Neuron (in vitro differentiated cells): ENCODE measurements at regions not wholly inside any gene's neighbourhood (a gene's known extent, or its start where the extent isn't known, plus 50 kb on each side); places are given as distances from the start of the nearest gene placed in this dataset.

Experiments
- H2AFZ ChIP-seq: one replicate; pipeline ENCODE4 v1.6.1; 2013; ENCODE audit warnings: low read depth, mild to moderate bottlenecking, inconsistent platforms, low read length, moderate library complexity
- H3K27me3 ChIP-seq: one replicate; pipeline ENCODE4 v1.6.1; 2013; ENCODE audit warnings: low read length; ENCODE audit not compliant: insufficient read depth
- H3K36me3 ChIP-seq: one replicate; pipeline ENCODE4 v1.6.1; 2013; ENCODE audit warnings: low read length; ENCODE audit not compliant: insufficient read depth
- H3K4me1 ChIP-seq: one replicate; pipeline ENCODE4 v1.6.1; 2013; ENCODE audit warnings: low read length; ENCODE audit not compliant: insufficient read depth
- H3K4me3 ChIP-seq: 2 replicates; pipeline ENCODE4 v1.5.1; 2013; ENCODE audit warnings: mild to moderate bottlenecking, low read length, moderate library complexity
- H3K9me3 ChIP-seq: one replicate; pipeline ENCODE4 v1.6.1; 2013; ENCODE audit warnings: low read length

GRCh38 chr4:10925996-10926395, 241.4 kb upstream of the CLNK start:
- H3K27me3 ChIP-seq = no peaks in the 10 kb centered on the region
- no peaks in the 10 kb centered on the region for H3K9me3 ChIP-seq
- no peak overlapping the region for H3K4me3 ChIP-seq
- no peaks in the 10 kb centered on the region for H3K36me3 ChIP-seq
- H2AFZ ChIP-seq = no peak overlapping the region
- peaks cover 31% of the 10 kb centered on the region for H3K4me1 ChIP-seq

- Histone ChIP-seq H2AFZ (no peak overlapping the region), H3K4me1 (peaks cover 22% of the 10 kb centered on the region), H3K4me3 (no peak overlapping the region), H3K36me3 (no peaks in the 10 kb centered on the region), H3K27me3 (no peaks in the 10 kb centered on the region), H3K9me3 (no peaks in the 10 kb centered on the region)
These were observed 239.7 kb upstream of the CLNK start for GRCh38 chr4:10924274-10924673.

GRCh38 chr4:10917566-10917965, 233.0 kb upstream of the CLNK start:
- Histone ChIP-seq H2AFZ (no peak overlapping the region), H3K9me3 (no peaks in the 10 kb centered on the region), H3K4me1 (no peaks in the 10 kb centered on the region), H3K27me3 (no peaks in the 10 kb centered on the region), H3K4me3 (no peak overlapping the region), H3K36me3 (no peaks in the 10 kb centered on the region)

GRCh38 chr4:10898072-10898471, 213.5 kb upstream of the CLNK start:
- H3K27me3 ChIP-seq = no peaks in the 10 kb centered on the region

GRCh38 chr4:10897076-10897475, 212.5 kb upstream of the CLNK start:
- Histone ChIP-seq H3K4me3 (no peak overlapping the region), H3K4me1 (no peaks in the 10 kb centered on the region), H3K27me3 (no peaks in the 10 kb centered on the region), H3K9me3 (no peaks in the 10 kb centered on the region), H2AFZ (no peak overlapping the region), H3K36me3 (no peaks in the 10 kb centered on the region)

More at GRCh38 chr4:10898072-10898471, 213.5 kb upstream of the CLNK start:
- H3K4me1 ChIP-seq = no peaks in the 10 kb centered on the region
- H3K9me3 ChIP-seq = no peaks in the 10 kb centered on the region
- no peak overlapping the region for H2AFZ ChIP-seq
- H3K36me3 ChIP-seq = no peaks in the 10 kb centered on the region
- H3K4me3 ChIP-seq = no peak overlapping the region

- Histone ChIP-seq H3K4me3 (no peak overlapping the region), H2AFZ (no peak overlapping the region), H3K27me3 (no peaks in the 10 kb centered on the region), H3K4me1 (no peaks in the 10 kb centered on the region), H3K9me3 (no peaks in the 10 kb centered on the region), H3K36me3 (no peaks in the 10 kb centered on the region)
These were observed 208.8 kb upstream of the CLNK start for GRCh38 chr4:10893395-10893794.

- no peak overlapping the region for H3K4me3 ChIP-seq
- H2AFZ ChIP-seq = no peak overlapping the region
- no peaks in the 10 kb centered on the region for H3K36me3 ChIP-seq
- H3K4me1 ChIP-seq = no peaks in the 10 kb centered on the region
- H3K9me3 ChIP-seq = no peaks in the 10 kb centered on the region
- H3K27me3 ChIP-seq = no peaks in the 10 kb centered on the region
These were observed 207.3 kb upstream of the CLNK start for GRCh38 chr4:10891866-10892265.

- no peaks in the 10 kb centered on the region for H3K27me3 ChIP-seq
- no peaks in the 10 kb centered on the region for H3K4me1 ChIP-seq
- H3K9me3 ChIP-seq = no peaks in the 10 kb centered on the region
- H3K4me3 ChIP-seq = no peak overlapping the region
- H2AFZ ChIP-seq = no peak overlapping the region
- no peaks in the 10 kb centered on the region for H3K36me3 ChIP-seq
These were observed 205.3 kb upstream of the CLNK start for GRCh38 chr4:10889819-10890218.

GRCh38 chr4:10879411-10880110, 195.0 kb upstream of the CLNK start:
- Histone ChIP-seq H3K9me3 (no peaks in the 10 kb centered on the region), H3K4me3 (no peak overlapping the region), H3K36me3 (no peaks in the 10 kb centered on the region), H3K4me1 (no peaks in the 10 kb centered on the region), H3K27me3 (no peaks in the 10 kb centered on the region), H2AFZ (no peak overlapping the region)

GRCh38 chr4:10878861-10879260, 194.3 kb upstream of the CLNK start:
- Histone ChIP-seq H2AFZ (no peak overlapping the region), H3K4me3 (no peak overlapping the region)

GRCh38 chr4:10877076-10877475, 192.5 kb upstream of the CLNK start:
- no peak overlapping the region for H2AFZ ChIP-seq
- H3K27me3 ChIP-seq = no peaks in the 10 kb centered on the region
- H3K4me1 ChIP-seq = no peaks in the 10 kb centered on the region
- H3K9me3 ChIP-seq = no peaks in the 10 kb centered on the region
- no peak overlapping the region for H3K4me3 ChIP-seq
- H3K36me3 ChIP-seq = no peaks in the 10 kb centered on the region

More at GRCh38 chr4:10878861-10879260, 194.3 kb upstream of the CLNK start:
- no peaks in the 10 kb centered on the region for H3K27me3 ChIP-seq
- H3K36me3 ChIP-seq = no peaks in the 10 kb centered on the region
- H3K4me1 ChIP-seq = no peaks in the 10 kb centered on the region
- H3K9me3 ChIP-seq = no peaks in the 10 kb centered on the region

GRCh38 chr4:10875144-10875799, 190.7 kb upstream of the CLNK start:
- H3K4me1 ChIP-seq = no peaks in the 10 kb centered on the region
- H3K27me3 ChIP-seq = no peaks in the 10 kb centered on the region
- no peak overlapping the region for H3K4me3 ChIP-seq
- H2AFZ ChIP-seq = no peak overlapping the region
- H3K9me3 ChIP-seq = no peaks in the 10 kb centered on the region
- H3K36me3 ChIP-seq = no peaks in the 10 kb centered on the region

GRCh38 chr4:10873809-10874208, 189.2 kb upstream of the CLNK start:
- no peak overlapping the region for H2AFZ ChIP-seq
- no peak overlapping the region for H3K4me3 ChIP-seq
- no peaks in the 10 kb centered on the region for H3K4me1 ChIP-seq
- H3K36me3 ChIP-seq = no peaks in the 10 kb centered on the region
- H3K9me3 ChIP-seq = no peaks in the 10 kb centered on the region
- no peaks in the 10 kb centered on the region for H3K27me3 ChIP-seq
